Stomach smooth muscle (tissue), 2 donors: ENCODE measurements at regions not wholly inside any gene's neighbourhood (a gene's known extent, or its start where the extent isn't known, plus 50 kb on each side); places are given as distances from the start of the nearest gene placed in this dataset.

ENCODE experiments used
- H3K27ac ChIP-seq: one replicate; pipeline ENCODE4 v1.7.0; 2013; ENCODE audit warnings: mild to moderate bottlenecking, low read length, inconsistent platforms
- H3K27me3 ChIP-seq, 2 donors: one replicate each; pipeline ENCODE4 v1.7.0; 2013; ENCODE audit warnings: low read length in 2 of 2; ENCODE audit not compliant: insufficient read depth in 2 of 2, control insufficient read depth in 1 of 2
- H3K36me3 ChIP-seq, 2 donors: one replicate each; pipeline ENCODE4 v1.7.0; 2013; ENCODE audit warnings: low read length in 2 of 2; ENCODE audit not compliant: control insufficient read depth in 2 of 2, insufficient read depth in 2 of 2
- H3K4me1 ChIP-seq: one replicate; pipeline ENCODE4 v1.7.0; 2013; ENCODE audit warnings: low read length; ENCODE audit not compliant: control insufficient read depth, insufficient read depth
- H3K4me3 ChIP-seq, 2 donors: one replicate each; pipeline ENCODE4 v1.7.0; 2013; ENCODE audit warnings: low read length in 2 of 2
- H3K9ac ChIP-seq, 2 donors: one replicate each; pipeline ENCODE4 v1.7.0; 2013; ENCODE audit warnings: low read length in 2 of 2, mild to moderate bottlenecking in 1 of 2
- H3K9me3 ChIP-seq, 2 donors: one replicate each; pipeline ENCODE4 v1.7.0; 2013; ENCODE audit warnings: low read length in 2 of 2; ENCODE audit not compliant: control insufficient read depth in 2 of 2
- donor health status: healthy.
- donor health status: Pancreatic carcinoma.

DNA sequence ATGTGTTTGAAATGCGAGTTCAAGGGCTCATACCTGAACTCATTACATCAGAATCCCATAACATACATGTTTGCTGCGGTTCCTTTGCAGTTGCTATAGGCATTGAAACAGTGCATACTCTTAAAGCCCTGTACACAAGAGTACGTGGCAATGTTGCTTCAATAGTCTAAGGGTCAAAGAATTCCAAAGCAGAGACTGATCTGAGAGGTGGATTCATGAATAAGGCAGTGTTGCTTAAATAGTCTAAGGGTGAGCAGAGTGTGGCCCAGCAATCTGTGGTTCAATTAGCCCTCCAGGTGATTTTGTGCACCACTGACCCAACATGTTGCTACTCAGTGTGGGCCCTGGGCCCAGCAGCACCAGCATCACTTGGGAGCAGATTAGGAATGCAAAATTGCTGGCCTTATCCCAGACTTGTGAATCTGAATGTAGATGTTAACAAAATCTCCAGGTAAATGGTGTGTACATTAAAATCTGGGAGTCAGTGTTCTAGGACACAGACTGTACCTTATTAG is 314.7 kb upstream of the UMPS start:
- peaks cover 2 to 15% of the 10 kb centered on the region in 2 donors for H3K36me3 ChIP-seq
- H3K4me1 ChIP-seq, result peaks cover 5% of the 10 kb centered on the region
- no peak overlapping the region for H3K27ac ChIP-seq
- no peak overlapping the region for H3K9ac ChIP-seq
- no peaks in the 10 kb centered on the region for H3K9me3 ChIP-seq
- no peaks in the 10 kb centered on the region for H3K27me3 ChIP-seq
- H3K4me3 ChIP-seq, result no peak overlapping the region

DNA sequence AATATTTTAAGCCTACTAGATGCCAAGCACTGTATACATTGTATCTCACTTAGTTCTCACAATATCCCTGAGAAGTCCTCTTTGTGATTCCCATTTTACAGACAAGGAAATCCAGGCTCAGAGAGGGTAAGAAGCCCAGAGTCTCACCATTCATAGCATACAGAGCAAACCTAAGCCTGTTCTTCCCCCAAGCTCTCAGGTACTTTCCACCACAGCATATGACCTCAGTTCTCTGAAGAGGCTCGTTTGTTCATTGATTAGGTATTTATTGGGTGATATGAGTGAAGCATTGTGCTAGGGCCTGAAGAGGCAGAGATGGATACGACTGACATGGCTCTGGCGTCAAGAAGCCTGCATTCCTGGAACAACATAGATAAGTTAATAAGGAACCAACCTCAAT is 310.9 kb upstream of the UMPS start:
- Histone ChIP-seq H3K4me3 (no peak overlapping the region), H3K4me1 (peaks cover 5% of the 10 kb centered on the region), H3K36me3 (peaks cover 8 to 10% of the 10 kb centered on the region in 2 donors), H3K27ac (no peak overlapping the region), H3K9ac (no peak overlapping the region), H3K9me3 (no peaks in the 10 kb centered on the region), H3K27me3 (no peaks in the 10 kb centered on the region)

DNA sequence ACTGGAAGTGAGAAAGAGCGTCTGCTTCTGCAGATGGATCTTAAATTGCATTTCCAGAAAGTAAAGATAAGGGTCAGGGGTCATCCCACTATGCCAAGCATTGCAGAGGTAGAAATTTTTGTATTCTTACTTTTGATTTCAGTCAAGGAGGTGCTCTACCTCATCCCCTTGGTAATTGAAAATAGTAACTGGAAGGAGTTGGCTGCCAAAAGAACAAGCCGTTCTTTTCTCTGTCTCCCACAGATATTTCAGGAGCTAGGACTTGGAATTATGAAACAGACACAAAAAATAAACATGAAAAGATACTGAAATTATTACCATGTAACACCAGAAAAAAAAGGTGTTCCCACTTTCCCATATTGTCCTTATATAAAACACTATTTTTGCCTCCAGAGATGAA is 309.9 kb upstream of the UMPS start:
- Histone ChIP-seq H3K27ac (peak overlapping the region; percentile 49), H3K9ac (no peak overlapping the region), H3K27me3 (no peaks in the 10 kb centered on the region), H3K36me3 (peaks cover 3 to 16% of the 10 kb centered on the region in 2 donors), H3K9me3 (no peaks in the 10 kb centered on the region), H3K4me3 (no peak overlapping the region), H3K4me1 (peaks cover 5% of the 10 kb centered on the region)

- H3K9me3 ChIP-seq, result no peaks in the 10 kb centered on the region
- peaks cover 4 to 16% of the 10 kb centered on the region in 2 donors for H3K36me3 ChIP-seq
- H3K4me3 ChIP-seq, result no peak overlapping the region
- no peaks in the 10 kb centered on the region for H3K4me1 ChIP-seq
- no peak overlapping the region for H3K9ac ChIP-seq
- H3K27me3 ChIP-seq, result no peaks in the 10 kb centered on the region
- no peak overlapping the region for H3K27ac ChIP-seq
Measured at GRCh38 chr3:124422805-124423204, 307.4 kb upstream of the UMPS start.

DNA sequence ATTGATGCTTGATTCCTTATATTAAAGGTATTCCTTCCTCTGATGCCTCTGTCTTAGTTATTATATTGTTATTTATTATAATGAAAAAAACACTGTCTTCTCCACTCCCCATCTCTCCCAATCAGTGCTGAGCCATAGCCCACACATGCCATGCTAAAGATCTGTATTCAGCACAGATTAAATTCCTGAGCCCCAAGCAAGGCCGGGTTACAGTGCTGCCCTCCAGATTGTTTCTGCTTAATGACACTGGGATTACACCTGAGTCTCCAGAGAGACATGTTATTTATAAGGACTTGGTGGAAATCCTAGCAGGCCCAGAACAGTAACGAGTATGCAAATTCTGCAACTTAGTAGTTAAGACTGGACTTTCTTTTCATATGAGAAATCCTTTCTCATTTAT is 305.9 kb upstream of the UMPS start:
- no peaks in the 10 kb centered on the region for H3K4me1 ChIP-seq
- no peak overlapping the region for H3K4me3 ChIP-seq
- H3K36me3 ChIP-seq, result peaks cover 4 to 13% of the 10 kb centered on the region in 2 donors

DNA sequence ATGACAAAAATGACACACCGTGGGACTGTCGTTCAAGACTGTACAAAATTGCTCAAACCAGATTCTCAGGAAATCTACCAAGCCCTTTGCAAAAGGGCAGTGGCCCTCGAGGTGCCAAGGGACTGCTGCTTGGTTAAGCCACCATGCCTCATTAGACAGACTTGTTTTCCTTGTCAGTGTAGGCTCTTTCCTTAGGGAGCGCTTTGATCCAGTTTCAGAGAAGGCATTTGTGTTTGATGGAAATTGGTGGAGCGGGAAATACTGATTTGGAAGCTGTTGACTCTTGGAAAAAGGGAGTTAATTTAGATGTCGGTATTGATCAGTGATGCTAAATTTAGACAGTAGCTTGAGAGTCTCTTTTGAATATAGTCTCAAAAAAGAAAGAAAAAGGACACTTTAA is 304.3 kb upstream of the UMPS start:
- Histone ChIP-seq H3K27ac (no peak overlapping the region), H3K4me1 (no peaks in the 10 kb centered on the region), H3K9me3 (no peaks in the 10 kb centered on the region), H3K4me3 (no peak overlapping the region), H3K27me3 (no peaks in the 10 kb centered on the region), H3K36me3 (peaks cover 9 to 20% of the 10 kb centered on the region in 2 donors), H3K9ac (no peak overlapping the region)

More for the DNA sequence above, 305.9 kb upstream of the UMPS start:
- Histone ChIP-seq H3K9ac (no peak overlapping the region), H3K27me3 (no peaks in the 10 kb centered on the region), H3K27ac (no peak overlapping the region), H3K9me3 (no peaks in the 10 kb centered on the region)

DNA sequence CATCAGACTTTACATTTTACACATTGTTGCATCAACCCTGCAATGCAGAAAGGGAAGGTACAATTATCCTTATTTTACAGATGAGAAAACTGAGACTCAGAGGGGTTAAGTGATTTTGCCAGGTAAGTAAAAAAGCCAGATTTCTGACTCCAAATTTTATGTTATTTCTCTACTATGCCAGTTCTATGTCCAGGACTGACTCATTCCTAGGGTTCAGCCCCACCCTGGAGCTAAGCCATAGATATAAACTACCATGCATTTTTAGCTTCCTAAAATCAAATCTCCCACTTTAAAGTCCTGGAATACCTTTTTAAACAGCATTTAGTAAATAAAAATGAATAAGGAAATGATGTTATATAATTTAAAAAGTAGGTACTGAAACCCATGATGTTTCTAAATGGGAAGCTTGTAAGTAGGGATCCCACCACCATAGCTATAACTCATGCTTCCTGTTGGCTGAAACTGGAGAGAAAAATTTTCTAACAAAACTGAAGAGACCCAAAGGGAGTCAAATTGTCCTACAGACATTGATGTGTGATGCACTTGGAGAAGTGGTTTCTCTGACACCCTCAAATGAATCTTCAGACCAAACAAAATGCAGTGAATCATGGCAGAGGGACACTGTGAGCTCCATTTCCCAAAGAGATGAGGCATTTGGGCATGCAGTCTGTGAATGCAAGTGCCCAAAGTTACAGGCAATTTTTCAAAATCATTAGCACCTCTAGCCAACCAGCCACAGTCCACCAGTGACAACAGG is 301.7 kb upstream of the UMPS start:
- Histone ChIP-seq H3K27me3 (no peaks in the 10 kb centered on the region), H3K36me3 (peaks cover 9 to 15% of the 10 kb centered on the region in 2 donors), H3K9me3 (no peaks in the 10 kb centered on the region), H3K4me1 (no peaks in the 10 kb centered on the region), H3K9ac (no peak overlapping the region), H3K4me3 (no peak overlapping the region), H3K27ac (no peak overlapping the region)

- Histone ChIP-seq H3K4me1 (no peaks in the 10 kb centered on the region), H3K9ac (no peak overlapping the region), H3K4me3 (no peak overlapping the region), H3K9me3 (no peaks in the 10 kb centered on the region), H3K36me3 (peaks cover 9 to 14% of the 10 kb centered on the region in 2 donors), H3K27ac (no peak overlapping the region), H3K27me3 (no peaks in the 10 kb centered on the region)
Measured at GRCh38 chr3:124429129-124429815, 301.0 kb upstream of the UMPS start.

DNA sequence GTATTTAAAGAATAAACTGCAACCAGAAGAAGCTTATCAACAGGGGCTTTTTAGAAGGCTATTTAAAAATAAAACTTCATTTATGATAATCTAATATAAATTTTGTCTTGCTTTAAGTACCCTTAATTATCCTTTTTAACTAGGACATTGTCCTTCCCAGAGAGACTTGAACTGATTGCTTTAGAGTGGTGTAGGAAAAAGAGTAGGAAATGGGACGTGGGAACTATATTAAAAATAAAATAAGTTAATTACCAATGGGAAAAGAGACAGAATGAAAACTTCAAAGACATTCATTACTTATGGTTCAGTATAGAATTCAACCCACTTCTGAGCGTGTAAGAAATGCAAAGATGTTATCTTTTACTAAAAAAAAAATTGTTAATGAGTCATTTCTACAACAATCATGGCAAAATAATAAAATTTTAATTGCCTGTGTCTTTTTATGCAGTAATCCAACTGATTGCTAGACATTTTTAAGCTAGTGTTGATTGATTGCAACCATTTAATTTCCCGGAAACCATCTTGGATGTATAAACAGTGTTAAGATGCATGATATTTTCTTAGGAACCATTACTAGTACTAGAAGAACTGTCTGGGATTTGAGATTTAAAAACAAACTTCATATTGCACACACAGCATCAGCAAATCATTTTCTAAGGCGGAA is 298.8 kb upstream of the UMPS start:
- Histone ChIP-seq H3K9ac (no peak overlapping the region), H3K27me3 (no peaks in the 10 kb centered on the region), H3K27ac (no peak overlapping the region), H3K36me3 (peaks cover 10 to 14% of the 10 kb centered on the region in 2 donors), H3K4me3 (no peak overlapping the region), H3K9me3 (no peaks in the 10 kb centered on the region), H3K4me1 (no peaks in the 10 kb centered on the region)

- peaks cover 10 to 16% of the 10 kb centered on the region in 2 donors for H3K36me3 ChIP-seq
Measured at GRCh38 chr3:124434176-124434575, 296.1 kb upstream of the UMPS start.

More at GRCh38 chr3:124434176-124434575, 296.1 kb upstream of the UMPS start:
- Histone ChIP-seq H3K4me1 (no peaks in the 10 kb centered on the region), H3K27me3 (no peaks in the 10 kb centered on the region), H3K4me3 (no peak overlapping the region), H3K9ac (no peak overlapping the region), H3K9me3 (no peaks in the 10 kb centered on the region), H3K27ac (no peak overlapping the region)
